ENCODE measurements at regions not wholly inside any gene's neighbourhood (a gene's known extent, or its start where the extent isn't known, plus 50 kb on each side); places are given as distances from the start of the nearest gene placed in this dataset.

DNA sequence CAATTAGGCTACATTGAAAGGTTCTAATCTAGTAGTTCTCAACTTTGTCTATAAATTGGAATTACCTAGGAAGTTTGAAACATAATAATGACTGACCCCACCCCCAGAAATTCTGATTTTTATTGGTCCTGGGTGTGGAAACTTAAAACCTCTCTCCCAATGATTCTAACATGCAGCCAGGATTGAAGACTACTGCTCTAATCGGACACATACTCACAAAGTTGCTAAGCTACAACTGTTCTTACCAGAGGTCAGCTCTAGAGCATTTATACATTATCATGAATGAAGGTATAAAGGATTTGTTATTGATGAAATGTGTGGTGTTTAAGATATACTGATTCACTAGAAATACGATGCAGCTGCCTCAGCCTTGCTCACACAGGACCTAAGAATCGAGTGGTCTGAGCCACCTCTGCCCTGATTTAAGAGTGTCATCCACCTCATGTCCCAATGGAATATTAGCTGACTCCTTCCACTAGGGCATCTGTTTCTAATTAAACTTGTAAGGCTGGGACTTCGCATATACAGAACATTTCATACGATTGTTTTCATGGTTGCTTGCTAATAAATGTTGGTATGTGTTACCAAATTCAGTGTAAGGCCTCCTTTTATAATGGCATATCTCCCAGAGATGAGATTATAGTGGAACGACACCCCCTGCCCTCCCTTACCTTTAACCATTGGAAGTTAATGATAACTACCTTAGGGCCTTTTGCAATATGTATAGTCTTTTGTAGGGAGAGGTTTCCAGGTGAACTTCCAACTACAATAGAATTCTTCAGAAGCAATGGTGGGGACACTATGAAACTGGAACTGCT lies 410.8 kb upstream of the PDE3A start:
- TF ChIP-seq, protein P1, sequence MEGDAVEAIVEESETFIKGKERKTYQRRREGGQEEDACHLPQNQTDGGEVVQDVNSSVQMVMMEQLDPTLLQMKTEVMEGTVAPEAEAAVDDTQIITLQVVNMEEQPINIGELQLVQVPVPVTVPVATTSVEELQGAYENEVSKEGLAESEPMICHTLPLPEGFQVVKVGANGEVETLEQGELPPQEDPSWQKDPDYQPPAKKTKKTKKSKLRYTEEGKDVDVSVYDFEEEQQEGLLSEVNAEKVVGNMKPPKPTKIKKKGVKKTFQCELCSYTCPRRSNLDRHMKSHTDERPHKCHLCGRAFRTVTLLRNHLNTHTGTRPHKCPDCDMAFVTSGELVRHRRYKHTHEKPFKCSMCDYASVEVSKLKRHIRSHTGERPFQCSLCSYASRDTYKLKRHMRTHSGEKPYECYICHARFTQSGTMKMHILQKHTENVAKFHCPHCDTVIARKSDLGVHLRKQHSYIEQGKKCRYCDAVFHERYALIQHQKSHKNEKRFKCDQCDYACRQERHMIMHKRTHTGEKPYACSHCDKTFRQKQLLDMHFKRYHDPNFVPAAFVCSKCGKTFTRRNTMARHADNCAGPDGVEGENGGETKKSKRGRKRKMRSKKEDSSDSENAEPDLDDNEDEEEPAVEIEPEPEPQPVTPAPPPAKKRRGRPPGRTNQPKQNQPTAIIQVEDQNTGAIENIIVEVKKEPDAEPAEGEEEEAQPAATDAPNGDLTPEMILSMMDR (IDR thresholded peaks at IDR 0.05) = no peak
- no peak for TF ChIP-seq POLR2A (IDR thresholded peaks at IDR 0.05)

Data from sigmoid colon (tissue), 3 donors.